ENCODE measurements at regions not wholly inside any gene's neighbourhood (a gene's known extent, or its start where the extent isn't known, plus 50 kb on each side); places are given as distances from the start of the nearest gene placed in this dataset.

DNA sequence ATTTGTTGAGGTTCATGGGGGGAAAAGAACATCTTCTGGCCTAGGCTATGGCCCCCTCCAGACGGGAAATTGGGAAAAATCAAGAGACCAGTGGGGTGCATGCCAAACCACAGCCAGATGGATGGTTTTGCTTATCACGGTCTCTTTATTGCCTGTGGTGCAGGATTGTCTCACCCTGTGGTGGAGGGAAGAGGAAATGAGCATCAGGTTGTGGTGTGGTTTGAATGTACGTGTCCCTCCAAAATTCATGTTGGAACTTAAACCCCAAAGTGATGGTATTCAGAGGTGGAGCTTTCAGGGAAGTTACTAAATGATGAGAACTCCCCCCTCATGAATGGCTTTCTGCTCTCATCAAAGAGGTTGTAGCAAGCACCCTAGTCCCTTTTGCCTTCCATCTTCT is 525.7 kb downstream of the NPHP4 start:
- H3K4me3 ChIP-seq: no peak overlapping the region
- intact Hi-C loops (cut with DNase I; ENCODE audit: low total_unique reads): no loop called here
- no peaks in the 10 kb centered on the region for H3K27me3 ChIP-seq
- no peak overlapping the region for H3K27ac ChIP-seq
- DNase-seq: no peak
- H3K36me3 ChIP-seq (ENCODE audit: low read depth, missing control alignments): no peaks in the 10 kb centered on the region
- no peaks in the 10 kb centered on the region for H3K4me1 ChIP-seq
- no peak for TF ChIP-seq CTCF (IDR thresholded peaks at IDR 0.05)
- TF ChIP-seq POLR2A (IDR thresholded peaks at IDR 0.05): no peak
- no peaks in the 10 kb centered on the region for H3K9me3 ChIP-seq
- 60 to 77% methylated on average over 3 of the region's 3 CpGs for WGBS, 2 donors

DNA sequence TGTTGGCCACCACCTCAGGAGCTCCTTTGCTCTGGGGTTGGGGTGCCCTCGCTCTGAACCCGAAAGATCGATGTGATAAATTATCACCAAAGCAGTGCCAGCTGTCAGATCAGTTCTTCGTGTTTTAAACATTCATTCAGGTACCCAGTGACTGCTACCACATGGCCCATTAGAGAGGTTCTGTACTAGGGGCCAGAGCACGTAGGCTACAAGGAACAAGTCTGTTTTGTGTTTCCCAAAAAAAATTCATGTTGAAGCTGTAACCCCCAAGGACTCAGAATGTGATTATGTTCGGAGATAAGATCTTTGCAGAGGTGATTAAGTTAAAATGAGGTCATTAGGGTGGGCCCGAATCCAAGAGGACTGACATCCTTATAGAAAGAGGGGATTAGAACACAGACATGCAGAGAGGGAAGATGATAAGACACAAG is 526.9 kb downstream of the NPHP4 start:
- H3K27me3 ChIP-seq: no peaks in the 10 kb centered on the region
- TF ChIP-seq POLR2A (IDR thresholded peaks at IDR 0.05) (no peak), CTCF (IDR thresholded peaks at IDR 0.05) (no peak)
- H3K4me1 ChIP-seq: no peaks in the 10 kb centered on the region
- DNase-seq: no peak
- H3K4me3 ChIP-seq: no peak overlapping the region
- intact Hi-C loops (cut with DNase I; ENCODE audit: low total_unique reads): no loop called here
- no peaks in the 10 kb centered on the region for H3K9me3 ChIP-seq
- H3K27ac ChIP-seq: no peak overlapping the region
- H3K36me3 ChIP-seq (ENCODE audit: low read depth, missing control alignments): no peaks in the 10 kb centered on the region
- WGBS, 2 donors: 76 to 85% methylated on average over 7 of the region's 7 CpGs

DNA sequence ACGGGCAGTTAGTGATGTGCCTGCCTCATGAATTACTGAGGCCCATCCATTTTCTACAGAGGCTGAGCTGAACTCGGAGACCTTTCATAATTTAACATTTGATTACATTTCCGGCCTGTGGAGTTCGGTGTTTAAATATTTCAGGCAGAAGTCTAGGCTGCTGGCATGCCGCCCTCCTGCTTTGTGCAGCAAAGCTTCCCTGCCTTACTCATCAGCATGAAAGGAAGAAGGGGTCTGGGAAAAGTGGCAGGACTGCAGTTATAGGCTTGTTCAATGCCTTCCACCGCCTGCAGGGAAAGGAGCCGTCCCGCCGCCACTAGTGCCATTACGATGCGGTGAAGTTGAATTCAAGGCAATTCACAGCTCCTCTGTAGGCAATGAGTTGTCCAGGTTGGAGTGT is 527.9 kb downstream of the NPHP4 start:
- intact Hi-C loops (cut with DNase I; ENCODE audit: low total_unique reads): no loop called here
- Histone ChIP-seq H3K36me3 (ENCODE audit: low read depth, missing control alignments) (no peaks in the 10 kb centered on the region), H3K4me1 (no peaks in the 10 kb centered on the region), H3K4me3 (no peak overlapping the region), H3K27ac (no peak overlapping the region), H3K27me3 (no peaks in the 10 kb centered on the region), H3K9me3 (no peaks in the 10 kb centered on the region)
- DNase-seq: no peak
- TF ChIP-seq POLR2A (IDR thresholded peaks at IDR 0.05): no peak
- 63 to 69% methylated on average over 10 to 11 of the region's 11 CpGs for WGBS, 2 donors

DNA sequence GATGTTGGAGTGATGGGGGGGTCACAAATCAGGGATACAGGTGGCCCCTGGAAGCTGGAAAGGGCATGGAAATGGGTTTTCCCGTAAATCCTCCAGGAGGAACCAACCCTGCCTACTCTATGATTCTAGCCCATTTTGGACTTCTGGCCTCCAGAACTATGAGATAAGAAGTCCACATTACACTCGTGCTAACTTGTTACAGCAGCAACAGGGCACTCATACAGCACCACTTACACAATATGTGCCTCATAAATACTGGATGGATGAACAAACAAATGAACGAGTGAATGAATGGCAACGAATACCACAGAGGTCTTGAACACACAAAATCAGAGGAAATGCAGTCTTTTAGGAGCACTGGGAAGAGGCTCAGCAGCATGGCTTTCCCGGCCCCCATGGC is 531.3 kb downstream of the NPHP4 start:
- no peak for DNase-seq
- Histone ChIP-seq H3K36me3 (ENCODE audit: low read depth, missing control alignments) (no peaks in the 10 kb centered on the region), H3K4me1 (no peaks in the 10 kb centered on the region), H3K27me3 (no peaks in the 10 kb centered on the region), H3K4me3 (no peak overlapping the region), H3K27ac (no peak overlapping the region), H3K9me3 (no peaks in the 10 kb centered on the region)
- intact Hi-C loops (cut with DNase I; ENCODE audit: low total_unique reads): no loop called here
- TF ChIP-seq POLR2A (IDR thresholded peaks at IDR 0.05): no peak
- TF ChIP-seq CTCF (IDR thresholded peaks at IDR 0.05): no peak
- 87% methylated on average over 5 of the region's 5 CpGs for WGBS, 2 donors

- 82 to 88% methylated on average over 11 of the region's 11 CpGs for WGBS, 2 donors
- DNase-seq: no peak
- Histone ChIP-seq H3K36me3 (ENCODE audit: low read depth, missing control alignments) (no peaks in the 10 kb centered on the region), H3K27me3 (no peaks in the 10 kb centered on the region), H3K4me1 (no peaks in the 10 kb centered on the region), H3K27ac (no peak overlapping the region), H3K4me3 (no peak overlapping the region), H3K9me3 (no peaks in the 10 kb centered on the region)
- TF ChIP-seq CTCF (IDR thresholded peaks at IDR 0.05) (no peak), POLR2A (IDR thresholded peaks at IDR 0.05) (no peak)
- intact Hi-C loops (cut with DNase I; ENCODE audit: low total_unique reads): no loop called here
These were observed 532.2 kb downstream of the NPHP4 start for GRCh38 chr1:5459839-5460610.
